Panc1 (cell line): ENCODE measurements at regions not wholly inside any gene's neighbourhood (a gene's known extent, or its start where the extent isn't known, plus 50 kb on each side); places are given as distances from the start of the nearest gene placed in this dataset.

Experiments used
- ATAC-seq: fragments of 200-7000 bp; cut with Tn5 transposase; 2 replicates; pipeline ENCODE4 v1.9.1; 2020; ENCODE audit warnings: mild to moderate bottlenecking, moderate library complexity
- BruUV-seq: library from RNA; stranded (reverse); fragments of 400-500 nt; replicated peaks from 2 replicates; lab custom pipeline; 2021; lab: Mats Ljungman, UMichigan
- CTCF ChIA-PET: fragments of 300-600 bp; sonication (Branson Sonifier 250); formaldehyde crosslinking; loops from one replicate; lab custom pipeline; 2022; ENCODE audit warnings: antibody characterized with exemption; lab: Charles Lee
- POLR2A ChIA-PET: fragments of 300-600 bp; sonication (Branson Sonifier 250); formaldehyde crosslinking; loops from one replicate; lab custom pipeline; 2022; ENCODE audit warnings: antibody characterized with exemption; lab: Charles Lee
- DNase-seq: peaks from one replicate; pipeline ENCODE4 v3.0.0-alpha.2; 2010; ENCODE audit warnings: low read depth, low spot score
- H3K27ac ChIP-seq: 2 replicates; pipeline ENCODE4 v1.5.1; 2011; ENCODE audit warnings: mild to moderate bottlenecking, low read length, inconsistent platforms
- H3K27me3 ChIP-seq: fragments of 200-500 bp; sonication (Bioruptor generic); 2 replicates; pipeline ENCODE4 v1.6.0; 2014; ENCODE audit warnings: low read length, inconsistent platforms; ENCODE audit not compliant: control insufficient read depth, insufficient read depth
- H3K36me3 ChIP-seq: fragments of 200-500 bp; sonication (Bioruptor generic); 2 replicates; pipeline ENCODE4 v1.5.1; 2014; ENCODE audit warnings: inconsistent platforms, mild to moderate bottlenecking, low read length, moderate library complexity; ENCODE audit not compliant: control insufficient read depth, insufficient read depth
- H3K4me1 ChIP-seq: 2 replicates; pipeline ENCODE4 v1.5.1; 2011; ENCODE audit warnings: inconsistent platforms, mild to moderate bottlenecking, low read length, moderate library complexity; ENCODE audit not compliant: control insufficient read depth, insufficient read depth
- H3K4me3 ChIP-seq, 2 experiments: 2 replicates each; pipeline ENCODE4 v1.5.1; 2011 to 2012; ENCODE audit warnings: low read depth in 2 of 2, low read length in 2 of 2, mild to moderate bottlenecking in 2 of 2, inconsistent platforms in 1 of 2, moderate library complexity in 1 of 2
- H3K9me3 ChIP-seq: fragments of 200-500 bp; sonication (Bioruptor generic); 2 replicates; pipeline ENCODE4 v1.5.1; 2014; ENCODE audit warnings: low read depth, mild to moderate bottlenecking, inconsistent platforms, low read length, moderate library complexity; ENCODE audit not compliant: control insufficient read depth, insufficient read depth
- POLR2AphosphoS5 ChIP-seq: IDR thresholded peaks from 2 replicates; pipeline ENCODE4 v1.6.1; 2012; ENCODE audit warnings: mild to moderate bottlenecking, low read depth, low read length, moderate library complexity
- SIN3A ChIP-seq: IDR thresholded peaks from 2 replicates; pipeline ENCODE4 v1.6.1; 2012; ENCODE audit warnings: low read depth, mild to moderate bottlenecking, low read length, moderate library complexity, borderline replicate concordance; ENCODE audit not compliant: insufficient read depth
- TCF7L2 ChIP-seq: IDR thresholded peaks from 2 replicates; pipeline ENCODE4 v1.6.1; 2011; ENCODE audit warnings: mild to moderate bottlenecking, low read depth, low read length, inconsistent platforms
- in situ Hi-C: cut with HindIII; loops from 2 replicates; pipeline ENCODE4 v1.10.0; 2016; ENCODE audit warnings: low sequenced_read_pairs, low pct_unique_long_range_greater_than_20kb
- intact Hi-C: fragments of 100-400 bp; cut with micrococcal nuclease; formaldehyde crosslinking; loops from one replicate; pipeline ENCODE4 v1.10.0; 2022; ENCODE audit not compliant: unreplicated experiment
- TF ChIP-seq, protein P1 (sequence below): fragments of 450-650 bp; IDR thresholded peaks from 2 replicates; pipeline ENCODE4 v1.5.1; 2017; ENCODE audit warnings: mild to moderate bottlenecking
- TF ChIP-seq, protein P2 (sequence below), 2 experiments: IDR thresholded peaks; 2 replicates each; pipeline ENCODE4 v1.6.1; 2011 to 2012; ENCODE audit warnings: low read depth in 2 of 2, control low read depth in 1 of 2, low read length in 1 of 2, mild to moderate bottlenecking in 1 of 2, moderate library complexity in 1 of 2; ENCODE audit not compliant: insufficient read depth in 1 of 2

DNA sequence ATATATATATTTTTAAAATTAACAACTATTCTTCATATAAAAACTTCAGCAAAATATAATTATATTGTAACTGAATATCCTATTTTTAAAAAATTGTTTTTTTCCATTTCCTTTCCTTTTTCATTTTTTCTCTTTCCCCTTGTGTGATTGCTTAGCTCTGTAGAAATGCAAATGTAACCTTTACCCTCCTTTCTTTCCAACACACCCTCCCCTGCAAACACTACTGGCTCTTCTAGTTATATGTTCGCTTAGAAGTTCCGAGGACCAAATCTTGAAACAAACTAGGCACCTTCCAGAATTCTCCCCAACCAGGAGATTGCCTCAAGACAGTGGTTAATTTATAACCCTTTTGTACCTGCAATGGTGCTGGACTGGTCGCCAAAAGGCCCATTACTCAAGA lies 1980.0 kb upstream of the CDH6 start:
- no peak for ATAC-seq
- no TSS peak for BruUV-seq
- Histone ChIP-seq H3K27ac (no peak overlapping the region), H3K9me3 (no peaks in the 10 kb centered on the region), H3K27me3 (no peaks in the 10 kb centered on the region), H3K36me3 (no peaks in the 10 kb centered on the region), H3K4me1 (no peaks in the 10 kb centered on the region), H3K4me3 (no peak overlapping the region)
- ChIA-PET CTCF (no interaction called here), POLR2A (interaction anchor here (0.6 to 0.7 kb wide), 2 partner anchors 10 to 295 kb away, joined by 3 to 5 read pairs; no protein-coding TSS in a partner anchor)
- TF ChIP-seq TCF7L2 (no peak), POLR2AphosphoS5 (no peak), SIN3A (no peak)
- TF ChIP-seq, protein P1, sequence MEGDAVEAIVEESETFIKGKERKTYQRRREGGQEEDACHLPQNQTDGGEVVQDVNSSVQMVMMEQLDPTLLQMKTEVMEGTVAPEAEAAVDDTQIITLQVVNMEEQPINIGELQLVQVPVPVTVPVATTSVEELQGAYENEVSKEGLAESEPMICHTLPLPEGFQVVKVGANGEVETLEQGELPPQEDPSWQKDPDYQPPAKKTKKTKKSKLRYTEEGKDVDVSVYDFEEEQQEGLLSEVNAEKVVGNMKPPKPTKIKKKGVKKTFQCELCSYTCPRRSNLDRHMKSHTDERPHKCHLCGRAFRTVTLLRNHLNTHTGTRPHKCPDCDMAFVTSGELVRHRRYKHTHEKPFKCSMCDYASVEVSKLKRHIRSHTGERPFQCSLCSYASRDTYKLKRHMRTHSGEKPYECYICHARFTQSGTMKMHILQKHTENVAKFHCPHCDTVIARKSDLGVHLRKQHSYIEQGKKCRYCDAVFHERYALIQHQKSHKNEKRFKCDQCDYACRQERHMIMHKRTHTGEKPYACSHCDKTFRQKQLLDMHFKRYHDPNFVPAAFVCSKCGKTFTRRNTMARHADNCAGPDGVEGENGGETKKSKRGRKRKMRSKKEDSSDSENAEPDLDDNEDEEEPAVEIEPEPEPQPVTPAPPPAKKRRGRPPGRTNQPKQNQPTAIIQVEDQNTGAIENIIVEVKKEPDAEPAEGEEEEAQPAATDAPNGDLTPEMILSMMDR: no peak
- TF ChIP-seq, protein P2, sequence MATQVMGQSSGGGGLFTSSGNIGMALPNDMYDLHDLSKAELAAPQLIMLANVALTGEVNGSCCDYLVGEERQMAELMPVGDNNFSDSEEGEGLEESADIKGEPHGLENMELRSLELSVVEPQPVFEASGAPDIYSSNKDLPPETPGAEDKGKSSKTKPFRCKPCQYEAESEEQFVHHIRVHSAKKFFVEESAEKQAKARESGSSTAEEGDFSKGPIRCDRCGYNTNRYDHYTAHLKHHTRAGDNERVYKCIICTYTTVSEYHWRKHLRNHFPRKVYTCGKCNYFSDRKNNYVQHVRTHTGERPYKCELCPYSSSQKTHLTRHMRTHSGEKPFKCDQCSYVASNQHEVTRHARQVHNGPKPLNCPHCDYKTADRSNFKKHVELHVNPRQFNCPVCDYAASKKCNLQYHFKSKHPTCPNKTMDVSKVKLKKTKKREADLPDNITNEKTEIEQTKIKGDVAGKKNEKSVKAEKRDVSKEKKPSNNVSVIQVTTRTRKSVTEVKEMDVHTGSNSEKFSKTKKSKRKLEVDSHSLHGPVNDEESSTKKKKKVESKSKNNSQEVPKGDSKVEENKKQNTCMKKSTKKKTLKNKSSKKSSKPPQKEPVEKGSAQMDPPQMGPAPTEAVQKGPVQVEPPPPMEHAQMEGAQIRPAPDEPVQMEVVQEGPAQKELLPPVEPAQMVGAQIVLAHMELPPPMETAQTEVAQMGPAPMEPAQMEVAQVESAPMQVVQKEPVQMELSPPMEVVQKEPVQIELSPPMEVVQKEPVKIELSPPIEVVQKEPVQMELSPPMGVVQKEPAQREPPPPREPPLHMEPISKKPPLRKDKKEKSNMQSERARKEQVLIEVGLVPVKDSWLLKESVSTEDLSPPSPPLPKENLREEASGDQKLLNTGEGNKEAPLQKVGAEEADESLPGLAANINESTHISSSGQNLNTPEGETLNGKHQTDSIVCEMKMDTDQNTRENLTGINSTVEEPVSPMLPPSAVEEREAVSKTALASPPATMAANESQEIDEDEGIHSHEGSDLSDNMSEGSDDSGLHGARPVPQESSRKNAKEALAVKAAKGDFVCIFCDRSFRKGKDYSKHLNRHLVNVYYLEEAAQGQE (IDR thresholded peaks at IDR 0.05; ENCODE audit: insufficient read depth in 1 of 2, low read depth in 2 of 2, low read length in 1 of 2): no peak
- DNase-seq: no peak
- in situ Hi-C loops (no loop called here), intact Hi-C loops (no loop called here)

DNA sequence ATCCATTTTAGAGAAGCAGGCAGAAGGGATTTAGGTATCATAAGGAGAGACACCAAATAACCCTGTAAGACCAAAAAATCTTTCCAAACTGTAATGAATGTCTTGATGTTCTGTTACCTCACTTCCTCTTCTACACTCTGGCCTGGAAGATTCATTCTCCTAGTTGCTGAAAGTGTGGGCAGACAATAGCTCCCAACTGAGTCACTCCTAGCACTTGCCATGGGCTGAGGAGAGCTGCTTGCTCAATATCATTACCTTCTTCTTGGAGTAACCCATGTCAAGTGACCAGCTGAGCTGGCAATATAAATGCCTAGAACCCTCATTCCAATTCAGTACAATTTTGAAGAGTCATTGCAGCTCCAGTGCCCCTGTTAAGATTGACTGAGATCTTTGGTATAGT lies 1985.5 kb upstream of the CDH6 start:
- CTCF ChIA-PET: no interaction called here
- Histone ChIP-seq H3K4me3 (no peak overlapping the region), H3K9me3 (no peaks in the 10 kb centered on the region), H3K27me3 (no peaks in the 10 kb centered on the region), H3K36me3 (no peaks in the 10 kb centered on the region), H3K4me1 (no peaks in the 10 kb centered on the region), H3K27ac (no peak overlapping the region)
- no peak for TF ChIP-seq SIN3A
- TF ChIP-seq, protein P1: no peak
- POLR2A ChIA-PET: no interaction called here
- in situ Hi-C loops: no loop called here
- no TSS peak for BruUV-seq
- intact Hi-C loops: no loop called here
- no peak for ATAC-seq
- no peak for DNase-seq

DNA sequence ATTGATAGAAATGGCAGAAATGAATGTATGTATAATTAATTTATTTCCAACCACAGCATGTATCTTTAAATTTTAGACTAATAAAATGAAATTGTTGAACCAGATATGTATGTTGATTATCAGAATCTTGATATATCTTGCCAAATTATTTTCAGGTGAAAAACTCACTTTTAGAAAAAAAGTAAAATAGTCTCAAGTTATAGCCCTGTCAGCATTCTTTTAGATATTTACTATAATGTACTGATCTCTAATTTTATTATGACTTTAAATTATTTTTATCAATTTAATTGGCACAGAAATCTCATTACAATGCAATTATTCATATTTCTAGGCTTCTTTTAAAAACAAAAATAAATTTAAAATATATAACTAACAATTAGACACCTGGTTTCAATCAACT lies 1990.4 kb upstream of the CDH6 start:
- Histone ChIP-seq H3K27ac (no peak overlapping the region), H3K27me3 (no peaks in the 10 kb centered on the region), H3K4me3 (no peak overlapping the region), H3K36me3 (no peaks in the 10 kb centered on the region), H3K4me1 (no peaks in the 10 kb centered on the region), H3K9me3 (no peaks in the 10 kb centered on the region)
- no TSS peak for BruUV-seq
- ChIA-PET CTCF (no interaction called here), POLR2A (interaction anchor here (0.7 kb wide), 1 partner anchor 11 kb away, joined by 3 read pairs; no protein-coding TSS in a partner anchor)
- in situ Hi-C loops (no loop called here), intact Hi-C loops (no loop called here)
- ATAC-seq: no peak
- TF ChIP-seq, protein P2 (IDR thresholded peaks at IDR 0.05; ENCODE audit: insufficient read depth in 1 of 2, low read depth in 2 of 2, low read length in 1 of 2): no peak
- TF ChIP-seq POLR2AphosphoS5 (no peak), TCF7L2 (no peak), SIN3A (no peak)
- TF ChIP-seq, protein P1: no peak
- DNase-seq: no peak
